Loucy (cell line): ENCODE measurements at regions not wholly inside any gene's neighbourhood (a gene's known extent, or its start where the extent isn't known, plus 50 kb on each side); places are given as distances from the start of the nearest gene placed in this dataset.

Experiments
- H2AFZ ChIP-seq: fragments of 200-600 bp; sonication (generic); 2 replicates; pipeline ENCODE4 v1.6.0; 2016; ENCODE audit warnings: antibody characterized with exemption, mild to moderate bottlenecking, low read length, moderate library complexity
- H3F3A ChIP-seq: fragments of 200-600 bp; 2 replicates; pipeline ENCODE4 v1.6.0; 2016; ENCODE audit warnings: antibody characterized with exemption, low read depth, mild to moderate bottlenecking
- H3K27me3 ChIP-seq: fragments of 200-600 bp; sonication (generic); 2 replicates; pipeline ENCODE4 v1.6.1; 2014; ENCODE audit warnings: low read length, mild to moderate bottlenecking; ENCODE audit not compliant: insufficient read depth, poor library complexity, severe bottlenecking
- H3K36me3 ChIP-seq: fragments of 200-600 bp; sonication (generic); 2 replicates; pipeline ENCODE4 v1.6.1; 2016; ENCODE audit warnings: low read length; ENCODE audit not compliant: insufficient read depth
- H3K4me1 ChIP-seq: fragments of 200-600 bp; sonication (generic); 2 replicates; pipeline ENCODE4 v1.5.1; 2014; ENCODE audit warnings: low read length, mild to moderate bottlenecking; ENCODE audit not compliant: insufficient read depth, poor library complexity, severe bottlenecking
- H3K4me2 ChIP-seq: fragments of 200-600 bp; sonication (generic); 2 replicates; pipeline ENCODE4 v1.6.0; 2014; ENCODE audit warnings: antibody characterized with exemption, low read length, low read depth, mild to moderate bottlenecking; ENCODE audit not compliant: poor library complexity, severe bottlenecking
- H3K4me3 ChIP-seq: fragments of 200-600 bp; sonication (generic); 2 replicates; pipeline ENCODE4 v1.5.1; 2014; ENCODE audit warnings: low read length, mild to moderate bottlenecking, mixed read lengths; ENCODE audit not compliant: poor library complexity, severe bottlenecking
- H3K79me2 ChIP-seq: fragments of 200-600 bp; sonication (generic); 2 replicates; pipeline ENCODE4 v1.6.1; 2014; ENCODE audit warnings: low read length; ENCODE audit not compliant: insufficient read depth
- H3K9ac ChIP-seq: fragments of 200-600 bp; sonication (generic); 2 replicates; pipeline ENCODE4 v1.6.0; 2014; ENCODE audit warnings: mild to moderate bottlenecking, low read depth, low read length, moderate library complexity; ENCODE audit not compliant: poor library complexity, severe bottlenecking
- H3K9me2 ChIP-seq: fragments of 200-600 bp; sonication (generic); replicated peaks from 2 replicates; pipeline ENCODE4 v1.6.1; 2016; ENCODE audit warnings: low read depth, low read length, mixed read lengths
- H3K9me3 ChIP-seq: fragments of 200-600 bp; sonication (generic); 2 replicates; pipeline ENCODE4 v1.6.1; 2014; ENCODE audit warnings: mild to moderate bottlenecking, antibody characterized with exemption, low read length, low read depth; ENCODE audit not compliant: insufficient read depth
- H4K20me1 ChIP-seq: fragments of 200-600 bp; sonication (generic); 2 replicates; pipeline ENCODE4 v1.6.0; 2014; ENCODE audit warnings: antibody characterized with exemption, low read length, mild to moderate bottlenecking; ENCODE audit not compliant: insufficient read depth, poor library complexity, severe bottlenecking
- EZH2phosphoT487 ChIP-seq: fragments of 200-600 bp; IDR thresholded peaks from 2 replicates; pipeline ENCODE4 v1.6.1; 2018; ENCODE audit warnings: antibody characterized with exemption, mild to moderate bottlenecking, moderate library complexity, borderline replicate concordance
- TF ChIP-seq, protein P1 (sequence below): fragments of 200-600 bp; sonication (generic); conservative IDR thresholded peaks from 2 replicates; pipeline ENCODE4 v1.5.1; 2014; ENCODE audit warnings: mild to moderate bottlenecking, antibody characterized with exemption, low read length

DNA sequence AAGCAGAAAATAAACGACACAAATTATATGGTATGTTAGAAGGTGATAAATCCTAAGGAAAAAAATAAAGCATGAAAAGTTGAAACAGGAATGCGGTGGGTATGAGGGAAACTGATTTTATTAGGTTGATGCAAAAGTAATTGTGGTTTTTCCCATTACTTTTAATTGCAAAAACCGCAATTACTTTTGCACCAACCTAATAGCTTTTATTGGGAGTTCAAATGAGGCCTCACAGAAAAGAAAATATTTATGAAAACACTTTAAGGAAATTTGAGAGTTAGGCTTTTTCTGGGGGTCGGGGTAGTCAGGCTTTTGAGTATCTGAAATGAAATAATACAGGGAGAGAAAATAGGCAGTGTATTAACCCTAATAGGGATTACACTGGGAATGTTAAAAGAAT is 397.0 kb upstream of the KHDRBS2 start:
- H3K9me3 ChIP-seq = no peaks in the 10 kb centered on the region
- H3K79me2 ChIP-seq = no peaks in the 10 kb centered on the region
- no peaks in the 10 kb centered on the region for H3K36me3 ChIP-seq
- H3F3A ChIP-seq = no peaks in the 10 kb centered on the region
- no peak overlapping the region for H3K9ac ChIP-seq
- H3K27me3 ChIP-seq = no peaks in the 10 kb centered on the region
- H3K4me1 ChIP-seq = no peaks in the 10 kb centered on the region
- no peak overlapping the region for H3K4me2 ChIP-seq
- no peak overlapping the region for H2AFZ ChIP-seq
- no peak overlapping the region for H3K4me3 ChIP-seq
- H3K9me2 ChIP-seq = no peaks in the 10 kb centered on the region
- no peak for TF ChIP-seq EZH2phosphoT487
- TF ChIP-seq, protein P1, sequence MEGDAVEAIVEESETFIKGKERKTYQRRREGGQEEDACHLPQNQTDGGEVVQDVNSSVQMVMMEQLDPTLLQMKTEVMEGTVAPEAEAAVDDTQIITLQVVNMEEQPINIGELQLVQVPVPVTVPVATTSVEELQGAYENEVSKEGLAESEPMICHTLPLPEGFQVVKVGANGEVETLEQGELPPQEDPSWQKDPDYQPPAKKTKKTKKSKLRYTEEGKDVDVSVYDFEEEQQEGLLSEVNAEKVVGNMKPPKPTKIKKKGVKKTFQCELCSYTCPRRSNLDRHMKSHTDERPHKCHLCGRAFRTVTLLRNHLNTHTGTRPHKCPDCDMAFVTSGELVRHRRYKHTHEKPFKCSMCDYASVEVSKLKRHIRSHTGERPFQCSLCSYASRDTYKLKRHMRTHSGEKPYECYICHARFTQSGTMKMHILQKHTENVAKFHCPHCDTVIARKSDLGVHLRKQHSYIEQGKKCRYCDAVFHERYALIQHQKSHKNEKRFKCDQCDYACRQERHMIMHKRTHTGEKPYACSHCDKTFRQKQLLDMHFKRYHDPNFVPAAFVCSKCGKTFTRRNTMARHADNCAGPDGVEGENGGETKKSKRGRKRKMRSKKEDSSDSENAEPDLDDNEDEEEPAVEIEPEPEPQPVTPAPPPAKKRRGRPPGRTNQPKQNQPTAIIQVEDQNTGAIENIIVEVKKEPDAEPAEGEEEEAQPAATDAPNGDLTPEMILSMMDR = no peak
- no peaks in the 10 kb centered on the region for H4K20me1 ChIP-seq

DNA sequence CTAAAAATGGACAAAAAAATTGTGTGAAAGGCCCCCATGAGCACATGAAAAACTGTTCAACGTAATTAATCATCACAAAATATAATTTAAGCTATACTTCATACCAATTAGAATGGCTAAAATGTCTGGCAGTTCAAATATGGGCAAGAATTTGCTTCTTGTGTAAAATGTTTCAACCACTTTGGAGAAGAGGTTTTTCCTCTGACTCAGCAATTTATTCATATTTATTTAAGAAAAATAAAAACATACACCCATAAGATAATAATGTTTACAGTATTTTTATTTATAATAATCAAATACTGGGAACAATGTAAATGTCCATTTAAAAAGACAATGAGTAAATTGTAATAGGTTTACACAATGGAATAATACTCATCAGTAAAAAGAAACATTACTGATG is 395.1 kb upstream of the KHDRBS2 start:
- Histone ChIP-seq H3K4me3 (no peak overlapping the region), H3K27me3 (no peaks in the 10 kb centered on the region)

GRCh38 chr6:62672989-62673388 is 387.0 kb upstream of the KHDRBS2 start:
- H3K4me3 ChIP-seq = no peak overlapping the region
- H3K9ac ChIP-seq = no peak overlapping the region
- TF ChIP-seq, protein P1 = no peak
- TF ChIP-seq EZH2phosphoT487 = no peak
- no peaks in the 10 kb centered on the region for H3K27me3 ChIP-seq
- no peaks in the 10 kb centered on the region for H3F3A ChIP-seq
- no peaks in the 10 kb centered on the region; the same call in 1 of the 2 replicates for H3K9me3 ChIP-seq
- H3K79me2 ChIP-seq = no peaks in the 10 kb centered on the region
- H3K4me1 ChIP-seq = no peaks in the 10 kb centered on the region
- no peak overlapping the region for H2AFZ ChIP-seq
- H3K4me2 ChIP-seq = no peak overlapping the region
- no peaks in the 10 kb centered on the region for H3K36me3 ChIP-seq
- no peaks in the 10 kb centered on the region for H4K20me1 ChIP-seq
- H3K9me2 ChIP-seq = no peaks in the 10 kb centered on the region

More for the DNA sequence above, 395.1 kb upstream of the KHDRBS2 start:
- Histone ChIP-seq H2AFZ (no peak overlapping the region), H3K36me3 (no peaks in the 10 kb centered on the region), H3K4me1 (no peaks in the 10 kb centered on the region), H3F3A (no peaks in the 10 kb centered on the region), H3K9me2 (no peaks in the 10 kb centered on the region), H3K79me2 (no peaks in the 10 kb centered on the region), H4K20me1 (no peaks in the 10 kb centered on the region), H3K9ac (no peak overlapping the region), H3K4me2 (no peak overlapping the region), H3K9me3 (no peaks in the 10 kb centered on the region; the same call in 1 of the 2 replicates)
- no peak for TF ChIP-seq EZH2phosphoT487
- TF ChIP-seq, protein P1 = no peak
